ENCODE measurements at regions not wholly inside any gene's neighbourhood (a gene's known extent, or its start where the extent isn't known, plus 50 kb on each side); places are given as distances from the start of the nearest gene placed in this dataset.

- Histone ChIP-seq H3K9me3 (ENCODE audit: control insufficient read depth in 2 of 2, low read length in 2 of 2) (no peaks in the 10 kb centered on the region), H3K9ac (ENCODE audit: low read length in 2 of 2) (no peak overlapping the region), H3K27me3 (ENCODE audit: control insufficient read depth in 1 of 2, insufficient read depth in 2 of 2, low read length in 2 of 2) (no peaks in the 10 kb centered on the region), H3K4me1 (ENCODE audit: control insufficient read depth, insufficient read depth, low read length) (peaks cover 3% of the 10 kb centered on the region), H3K27ac (ENCODE audit: low read length) (no peak overlapping the region), H3K36me3 (ENCODE audit: control insufficient read depth in 2 of 2, insufficient read depth in 2 of 2, low read length in 2 of 2) (no peaks in the 10 kb centered on the region), H3K4me3 (ENCODE audit: low read length in 2 of 2) (no peak overlapping the region)
Observed at GRCh38 chr2:8169443-8169842, 512.4 kb upstream of the ID2 start.

GRCh38 chr2:8170552-8171327 lies 511.1 kb upstream of the ID2 start:
- Histone ChIP-seq H3K4me1 (ENCODE audit: control insufficient read depth, insufficient read depth, low read length) (peaks cover 3% of the 10 kb centered on the region), H3K27me3 (ENCODE audit: control insufficient read depth in 1 of 2, insufficient read depth in 2 of 2, low read length in 2 of 2) (no peaks in the 10 kb centered on the region), H3K9ac (ENCODE audit: low read length in 2 of 2) (no peak overlapping the region), H3K4me3 (ENCODE audit: low read length in 2 of 2) (no peak overlapping the region), H3K9me3 (ENCODE audit: control insufficient read depth in 2 of 2, low read length in 2 of 2) (no peaks in the 10 kb centered on the region), H3K27ac (ENCODE audit: low read length) (no peak overlapping the region), H3K36me3 (ENCODE audit: control insufficient read depth in 2 of 2, insufficient read depth in 2 of 2, low read length in 2 of 2) (no peaks in the 10 kb centered on the region)

- Histone ChIP-seq H3K9ac (ENCODE audit: low read length in 2 of 2) (no peak overlapping the region), H3K27me3 (ENCODE audit: control insufficient read depth in 1 of 2, insufficient read depth in 2 of 2, low read length in 2 of 2) (no peaks in the 10 kb centered on the region), H3K36me3 (ENCODE audit: control insufficient read depth in 2 of 2, insufficient read depth in 2 of 2, low read length in 2 of 2) (no peaks in the 10 kb centered on the region), H3K4me3 (ENCODE audit: low read length in 2 of 2) (no peak overlapping the region), H3K27ac (ENCODE audit: low read length) (no peak overlapping the region), H3K9me3 (ENCODE audit: control insufficient read depth in 2 of 2, low read length in 2 of 2) (no peaks in the 10 kb centered on the region), H3K4me1 (ENCODE audit: control insufficient read depth, insufficient read depth, low read length) (peaks cover 3% of the 10 kb centered on the region)
Observed at GRCh38 chr2:8171608-8172007, 510.2 kb upstream of the ID2 start.

GRCh38 chr2:8172661-8173060 lies 509.2 kb upstream of the ID2 start:
- Histone ChIP-seq H3K27me3 (ENCODE audit: control insufficient read depth in 1 of 2, insufficient read depth in 2 of 2, low read length in 2 of 2) (no peaks in the 10 kb centered on the region), H3K4me1 (ENCODE audit: control insufficient read depth, insufficient read depth, low read length) (peaks cover 3% of the 10 kb centered on the region), H3K9me3 (ENCODE audit: control insufficient read depth in 2 of 2, low read length in 2 of 2) (no peaks in the 10 kb centered on the region), H3K36me3 (ENCODE audit: control insufficient read depth in 2 of 2, insufficient read depth in 2 of 2, low read length in 2 of 2) (no peaks in the 10 kb centered on the region), H3K4me3 (ENCODE audit: low read length in 2 of 2) (no peak overlapping the region), H3K9ac (ENCODE audit: low read length in 2 of 2) (no peak overlapping the region), H3K27ac (ENCODE audit: low read length) (no peak overlapping the region)

GRCh38 chr2:8174641-8175257 lies 507.1 kb upstream of the ID2 start:
- no peak overlapping the region for H3K4me3 ChIP-seq (ENCODE audit: low read length in 2 of 2)
- H3K9me3 ChIP-seq (ENCODE audit: control insufficient read depth in 2 of 2, low read length in 2 of 2): no peaks in the 10 kb centered on the region
- no peak overlapping the region for H3K27ac ChIP-seq (ENCODE audit: low read length)
- no peak overlapping the region for H3K9ac ChIP-seq (ENCODE audit: low read length in 2 of 2)
- H3K4me1 ChIP-seq (ENCODE audit: control insufficient read depth, insufficient read depth, low read length): peaks cover 3% of the 10 kb centered on the region
- H3K27me3 ChIP-seq (ENCODE audit: control insufficient read depth in 1 of 2, insufficient read depth in 2 of 2, low read length in 2 of 2): no peaks in the 10 kb centered on the region
- H3K36me3 ChIP-seq (ENCODE audit: control insufficient read depth in 2 of 2, insufficient read depth in 2 of 2, low read length in 2 of 2): no peaks in the 10 kb centered on the region

GRCh38 chr2:8176887-8177286 lies 505.0 kb upstream of the ID2 start:
- Histone ChIP-seq H3K9ac (ENCODE audit: low read length in 2 of 2) (no peak overlapping the region), H3K27ac (ENCODE audit: low read length) (no peak overlapping the region), H3K9me3 (ENCODE audit: control insufficient read depth in 2 of 2, low read length in 2 of 2) (no peaks in the 10 kb centered on the region), H3K36me3 (ENCODE audit: control insufficient read depth in 2 of 2, insufficient read depth in 2 of 2, low read length in 2 of 2) (no peaks in the 10 kb centered on the region), H3K4me3 (ENCODE audit: low read length in 2 of 2) (no peak overlapping the region), H3K4me1 (ENCODE audit: control insufficient read depth, insufficient read depth, low read length) (no peaks in the 10 kb centered on the region), H3K27me3 (ENCODE audit: control insufficient read depth in 1 of 2, insufficient read depth in 2 of 2, low read length in 2 of 2) (no peaks in the 10 kb centered on the region)

- H3K9me3 ChIP-seq (ENCODE audit: control insufficient read depth in 2 of 2, low read length in 2 of 2): no peaks in the 10 kb centered on the region
- H3K27me3 ChIP-seq (ENCODE audit: control insufficient read depth in 1 of 2, insufficient read depth in 2 of 2, low read length in 2 of 2): no peaks in the 10 kb centered on the region
- H3K4me1 ChIP-seq (ENCODE audit: control insufficient read depth, insufficient read depth, low read length): no peaks in the 10 kb centered on the region
- no peak overlapping the region for H3K27ac ChIP-seq (ENCODE audit: low read length)
- H3K36me3 ChIP-seq (ENCODE audit: control insufficient read depth in 2 of 2, insufficient read depth in 2 of 2, low read length in 2 of 2): no peaks in the 10 kb centered on the region
- no peak overlapping the region for H3K9ac ChIP-seq (ENCODE audit: low read length in 2 of 2)
- no peak overlapping the region for H3K4me3 ChIP-seq (ENCODE audit: low read length in 2 of 2)
Observed at GRCh38 chr2:8177566-8177965, 504.3 kb upstream of the ID2 start.

- Histone ChIP-seq H3K4me3 (ENCODE audit: low read length in 2 of 2) (no peak overlapping the region), H3K36me3 (ENCODE audit: control insufficient read depth in 2 of 2, insufficient read depth in 2 of 2, low read length in 2 of 2) (no peaks in the 10 kb centered on the region), H3K9me3 (ENCODE audit: control insufficient read depth in 2 of 2, low read length in 2 of 2) (no peaks in the 10 kb centered on the region), H3K4me1 (ENCODE audit: control insufficient read depth, insufficient read depth, low read length) (no peaks in the 10 kb centered on the region), H3K27ac (ENCODE audit: low read length) (no peak overlapping the region), H3K27me3 (ENCODE audit: control insufficient read depth in 1 of 2, insufficient read depth in 2 of 2, low read length in 2 of 2) (no peaks in the 10 kb centered on the region), H3K9ac (ENCODE audit: low read length in 2 of 2) (no peak overlapping the region)
Observed at GRCh38 chr2:8178911-8179310, 502.9 kb upstream of the ID2 start.

GRCh38 chr2:8189316-8189715 lies 492.5 kb upstream of the ID2 start:
- H3K9ac ChIP-seq (ENCODE audit: low read length in 2 of 2): no peak overlapping the region
- no peak overlapping the region for H3K4me3 ChIP-seq (ENCODE audit: low read length in 2 of 2)
- H3K36me3 ChIP-seq (ENCODE audit: control insufficient read depth in 2 of 2, insufficient read depth in 2 of 2, low read length in 2 of 2): no peaks in the 10 kb centered on the region
- H3K27me3 ChIP-seq (ENCODE audit: control insufficient read depth in 1 of 2, insufficient read depth in 2 of 2, low read length in 2 of 2): no peaks in the 10 kb centered on the region
- peaks cover 5% of the 10 kb centered on the region for H3K4me1 ChIP-seq (ENCODE audit: control insufficient read depth, insufficient read depth, low read length)
- H3K27ac ChIP-seq (ENCODE audit: low read length): no peak overlapping the region
- H3K9me3 ChIP-seq (ENCODE audit: control insufficient read depth in 2 of 2, low read length in 2 of 2): no peaks in the 10 kb centered on the region

GRCh38 chr2:8190279-8190678 lies 491.6 kb upstream of the ID2 start:
- H3K9ac ChIP-seq (ENCODE audit: low read length in 2 of 2): no peak overlapping the region
- H3K27me3 ChIP-seq (ENCODE audit: control insufficient read depth in 1 of 2, insufficient read depth in 2 of 2, low read length in 2 of 2): no peaks in the 10 kb centered on the region
- no peaks in the 10 kb centered on the region for H3K36me3 ChIP-seq (ENCODE audit: control insufficient read depth in 2 of 2, insufficient read depth in 2 of 2, low read length in 2 of 2)
- no peak overlapping the region for H3K4me3 ChIP-seq (ENCODE audit: low read length in 2 of 2)
- no peak overlapping the region for H3K27ac ChIP-seq (ENCODE audit: low read length)
- no peaks in the 10 kb centered on the region for H3K9me3 ChIP-seq (ENCODE audit: control insufficient read depth in 2 of 2, low read length in 2 of 2)
- H3K4me1 ChIP-seq (ENCODE audit: control insufficient read depth, insufficient read depth, low read length): peaks cover 5% of the 10 kb centered on the region

GRCh38 chr2:8191427-8191826 lies 490.4 kb upstream of the ID2 start:
- Histone ChIP-seq H3K9ac (ENCODE audit: low read length in 2 of 2) (no peak overlapping the region), H3K27me3 (ENCODE audit: control insufficient read depth in 1 of 2, insufficient read depth in 2 of 2, low read length in 2 of 2) (no peaks in the 10 kb centered on the region), H3K4me1 (ENCODE audit: control insufficient read depth, insufficient read depth, low read length) (peaks cover 5% of the 10 kb centered on the region), H3K4me3 (ENCODE audit: low read length in 2 of 2) (no peak overlapping the region), H3K27ac (ENCODE audit: low read length) (no peak overlapping the region), H3K36me3 (ENCODE audit: control insufficient read depth in 2 of 2, insufficient read depth in 2 of 2, low read length in 2 of 2) (no peaks in the 10 kb centered on the region), H3K9me3 (ENCODE audit: control insufficient read depth in 2 of 2, low read length in 2 of 2) (no peaks in the 10 kb centered on the region)

Measured in stomach smooth muscle (tissue), 2 donors.